ENCODE measurements at regions not wholly inside any gene's neighbourhood (a gene's known extent, or its start where the extent isn't known, plus 50 kb on each side); places are given as distances from the start of the nearest gene placed in this dataset.

DNA sequence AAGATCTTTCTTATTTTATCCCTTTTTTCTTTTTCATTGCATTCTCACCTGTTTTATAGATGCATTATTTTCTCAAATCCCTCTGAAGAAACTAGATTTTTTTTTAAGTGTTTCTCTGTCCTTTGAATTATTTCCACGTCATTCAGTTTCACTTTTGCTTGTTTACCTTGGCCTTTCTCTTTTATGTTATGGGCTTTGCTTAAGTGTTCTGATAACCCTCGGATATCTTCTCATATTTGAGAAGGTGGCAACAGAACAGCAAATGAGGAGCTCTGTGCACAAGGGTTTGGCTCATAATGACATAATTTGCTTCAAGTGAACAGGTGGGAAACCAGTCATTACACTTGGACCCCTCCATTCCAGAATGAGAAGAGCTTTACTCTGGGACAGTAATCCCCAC lies 111.9 kb downstream of the C1D start:
- no peak for TF ChIP-seq POLR2A (IDR thresholded peaks at IDR 0.05)
- TF ChIP-seq, protein P1, sequence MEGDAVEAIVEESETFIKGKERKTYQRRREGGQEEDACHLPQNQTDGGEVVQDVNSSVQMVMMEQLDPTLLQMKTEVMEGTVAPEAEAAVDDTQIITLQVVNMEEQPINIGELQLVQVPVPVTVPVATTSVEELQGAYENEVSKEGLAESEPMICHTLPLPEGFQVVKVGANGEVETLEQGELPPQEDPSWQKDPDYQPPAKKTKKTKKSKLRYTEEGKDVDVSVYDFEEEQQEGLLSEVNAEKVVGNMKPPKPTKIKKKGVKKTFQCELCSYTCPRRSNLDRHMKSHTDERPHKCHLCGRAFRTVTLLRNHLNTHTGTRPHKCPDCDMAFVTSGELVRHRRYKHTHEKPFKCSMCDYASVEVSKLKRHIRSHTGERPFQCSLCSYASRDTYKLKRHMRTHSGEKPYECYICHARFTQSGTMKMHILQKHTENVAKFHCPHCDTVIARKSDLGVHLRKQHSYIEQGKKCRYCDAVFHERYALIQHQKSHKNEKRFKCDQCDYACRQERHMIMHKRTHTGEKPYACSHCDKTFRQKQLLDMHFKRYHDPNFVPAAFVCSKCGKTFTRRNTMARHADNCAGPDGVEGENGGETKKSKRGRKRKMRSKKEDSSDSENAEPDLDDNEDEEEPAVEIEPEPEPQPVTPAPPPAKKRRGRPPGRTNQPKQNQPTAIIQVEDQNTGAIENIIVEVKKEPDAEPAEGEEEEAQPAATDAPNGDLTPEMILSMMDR (IDR thresholded peaks at IDR 0.05) = no peak

All from body of pancreas (tissue), 4 donors.